ENCODE measurements at regions not wholly inside any gene's neighbourhood (a gene's known extent, or its start where the extent isn't known, plus 50 kb on each side); places are given as distances from the start of the nearest gene placed in this dataset.
"Not testable (repeated sequence)": the region's sequence is repeated elsewhere in the genome, so short reads cannot be mapped to it uniquely, and the experiment has no call there.

DNA sequence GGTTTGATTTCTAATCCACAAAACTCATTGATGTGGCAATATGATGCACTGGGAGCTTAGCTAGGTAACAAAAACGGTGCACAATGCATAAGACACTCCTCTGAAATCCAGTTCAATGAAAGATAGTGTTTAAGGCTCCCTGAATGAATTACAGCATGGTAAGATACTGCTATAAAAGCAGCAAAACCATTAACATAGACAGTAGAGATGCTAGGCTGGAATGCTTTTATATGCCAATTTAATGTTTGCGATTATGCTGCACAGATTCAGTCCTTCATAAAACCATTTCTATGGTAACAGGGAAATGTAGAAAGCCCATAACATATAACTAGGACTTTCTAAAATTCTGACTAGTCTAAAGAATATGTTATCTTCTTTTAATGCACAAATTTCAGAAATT lies 180.8 kb upstream of the NUDT12 start:
- no peak for DNase-seq (ENCODE audit: low spot score)

DNA sequence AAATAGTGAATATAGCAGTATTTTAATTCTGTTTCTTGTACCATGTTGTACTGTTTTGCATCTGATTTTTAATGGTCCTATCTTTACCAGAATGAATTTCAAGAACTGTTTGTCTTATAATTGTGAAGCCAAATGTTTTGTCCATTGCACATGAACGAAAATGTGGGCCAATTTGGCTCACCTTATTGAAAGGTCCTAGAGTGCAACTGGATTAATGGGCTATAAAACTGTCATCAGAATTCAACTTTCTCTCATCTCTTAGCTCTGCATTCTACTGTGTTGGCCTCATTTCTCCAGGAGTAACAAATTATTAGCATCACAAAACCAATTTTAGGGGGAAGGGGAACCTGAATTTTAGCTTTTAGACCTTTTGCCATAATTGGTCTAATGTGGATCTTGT lies 179.4 kb upstream of the NUDT12 start:
- DNase-seq (ENCODE audit: low spot score), result no peak

DNA sequence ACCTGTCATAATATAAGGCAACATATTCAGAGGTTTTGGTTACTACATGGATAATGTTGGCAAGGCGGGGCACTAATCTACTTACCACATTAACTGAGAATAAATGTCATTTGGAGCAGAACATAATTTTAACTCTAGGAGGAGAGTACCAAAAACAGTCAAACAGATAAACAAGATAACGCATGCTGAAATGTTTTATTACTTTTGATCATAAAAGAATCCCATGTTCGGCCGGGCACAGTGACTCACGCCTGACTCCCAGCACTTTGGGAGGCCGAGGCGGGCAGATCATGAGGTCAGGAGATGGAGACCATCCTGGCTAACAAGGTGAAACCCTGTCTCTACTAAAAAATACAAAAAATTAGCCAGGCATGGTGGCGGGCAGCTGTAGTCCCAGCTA lies 173.8 kb upstream of the NUDT12 start:
- not testable (repeated sequence) for DNase-seq (ENCODE audit: low spot score)

DNA sequence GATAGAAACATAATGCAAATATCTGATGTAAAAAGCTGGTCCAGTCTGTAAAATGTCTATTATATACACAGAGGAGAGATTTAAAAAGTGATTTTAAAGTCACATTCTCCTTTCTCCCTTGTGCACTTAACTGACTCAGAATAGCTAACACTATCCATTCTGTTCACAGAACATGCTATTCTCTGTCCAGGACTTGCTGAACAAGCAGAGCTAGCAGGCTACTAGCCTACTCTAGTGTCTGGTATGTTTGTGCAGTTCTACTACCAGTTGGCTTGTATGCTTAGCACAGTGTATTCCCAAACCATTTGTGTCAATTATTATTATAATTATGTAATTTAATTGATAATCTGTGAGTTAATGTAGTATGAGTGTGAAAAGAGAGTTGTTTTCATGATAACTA lies 161.7 kb upstream of the NUDT12 start:
- DNase-seq (ENCODE audit: low spot score), result no peak

DNA sequence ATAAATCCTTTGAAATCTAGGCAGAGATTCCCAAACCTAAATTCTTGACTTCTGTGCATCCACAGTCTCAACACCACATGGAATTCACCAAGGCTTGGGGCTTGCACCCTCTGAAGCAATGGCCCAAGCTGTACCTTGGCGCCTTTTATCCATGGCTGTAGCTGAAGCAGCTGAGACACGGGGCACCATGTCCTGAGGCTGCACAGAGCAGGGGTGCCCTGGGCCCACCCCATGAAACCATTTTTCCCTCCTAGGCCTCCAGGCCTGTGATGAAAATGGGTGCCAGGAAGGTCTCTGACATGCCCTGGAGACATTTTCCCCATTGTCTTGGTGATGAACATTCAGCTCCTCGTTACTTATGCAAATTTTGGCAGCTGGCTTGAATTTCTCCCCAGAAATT lies 158.6 kb upstream of the NUDT12 start:
- no peak for DNase-seq (ENCODE audit: low spot score)

DNA sequence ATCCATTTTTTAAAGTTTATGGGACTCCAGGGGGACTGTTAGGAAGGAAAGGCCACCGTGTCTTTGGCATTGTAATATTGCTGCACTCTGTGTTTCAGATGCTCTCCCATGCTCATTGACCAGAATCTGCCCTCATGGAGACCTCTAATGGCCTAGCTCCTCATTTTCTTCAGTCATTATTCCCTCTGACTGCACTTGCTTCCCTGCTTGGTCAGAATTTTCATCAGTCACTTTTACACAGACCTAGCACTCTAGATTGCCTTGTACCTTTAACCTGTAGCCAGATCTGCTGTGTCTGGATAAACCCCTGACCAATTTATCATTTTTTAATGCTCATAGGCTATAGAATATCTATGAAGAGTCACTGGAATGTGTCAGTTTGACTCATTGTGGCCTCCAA lies 155.5 kb upstream of the NUDT12 start:
- DNase-seq (ENCODE audit: low spot score), result no peak

DNA sequence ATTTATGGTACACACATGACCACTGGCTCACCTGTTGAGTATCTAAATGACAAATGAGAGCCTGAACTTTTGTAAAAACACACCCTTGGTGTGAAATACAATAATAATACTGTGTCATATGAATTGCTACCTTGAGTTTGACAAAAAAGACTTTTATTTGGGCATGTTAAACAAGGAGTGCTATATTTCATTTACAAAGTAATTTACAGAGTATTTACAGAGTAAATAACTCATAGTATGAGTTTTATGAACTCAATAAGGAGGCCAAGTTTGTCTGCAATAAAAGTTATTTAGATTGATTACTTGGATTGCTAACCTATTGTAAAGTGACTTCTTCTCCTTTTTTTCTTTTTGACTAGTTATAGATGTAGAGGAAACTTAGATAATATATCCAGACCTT lies 146.0 kb upstream of the NUDT12 start:
- DNase-seq (ENCODE audit: low spot score), result no peak

DNA sequence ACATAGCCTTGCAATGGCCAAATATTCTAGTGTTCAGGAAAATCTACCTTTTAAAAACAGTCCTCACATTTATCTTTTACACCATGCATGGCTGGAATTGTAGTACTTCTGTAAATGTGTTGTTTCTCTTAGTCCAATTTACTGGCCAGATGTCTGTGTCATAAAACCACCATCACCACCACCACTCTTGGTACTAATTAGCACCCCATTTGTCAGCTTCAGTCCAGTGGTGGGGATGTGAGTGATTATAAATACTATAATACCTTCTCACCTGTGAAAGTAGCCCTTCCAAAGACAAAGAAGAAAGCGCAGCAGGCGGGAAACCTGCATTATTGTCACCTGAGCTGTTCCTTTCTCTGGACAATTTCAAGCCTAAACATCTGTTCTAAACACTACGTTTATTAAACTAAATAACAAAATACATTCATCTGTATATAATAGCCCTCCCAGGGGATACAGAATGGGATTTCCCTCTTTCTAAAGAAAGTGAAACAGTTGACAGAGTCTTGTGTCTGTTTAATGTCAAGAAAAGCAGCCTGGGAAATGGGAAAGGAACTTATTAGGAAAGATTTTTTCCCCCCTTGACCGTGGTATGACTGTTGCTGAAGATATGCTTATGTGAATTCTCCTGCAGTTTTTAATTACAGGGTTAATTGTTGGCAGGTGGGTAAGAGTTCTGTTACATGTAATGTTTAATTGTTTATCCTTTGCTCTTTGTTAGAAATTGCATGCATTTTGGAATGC lies 144.5 kb upstream of the NUDT12 start:
- DNase-seq (ENCODE audit: low spot score), result no peak

DNA sequence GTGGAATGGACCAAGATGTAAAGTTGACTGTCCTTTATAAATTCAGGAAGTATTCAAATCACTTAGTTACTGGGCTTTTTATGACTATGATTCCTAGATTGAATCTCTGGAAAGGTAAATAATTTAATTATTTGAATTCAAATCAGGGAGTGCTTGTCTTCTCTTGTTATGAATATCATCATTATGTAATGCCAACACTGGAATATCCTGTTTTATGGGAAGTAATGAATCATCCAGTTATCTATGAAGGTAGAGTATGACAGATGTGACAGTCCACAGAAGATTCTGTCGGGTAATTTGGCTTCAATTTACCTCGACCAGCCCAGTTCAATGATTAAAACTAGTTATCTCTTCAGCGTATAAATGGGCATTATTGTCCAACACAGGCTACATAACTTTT lies 141.0 kb upstream of the NUDT12 start:
- no peak for DNase-seq (ENCODE audit: low spot score)

DNA sequence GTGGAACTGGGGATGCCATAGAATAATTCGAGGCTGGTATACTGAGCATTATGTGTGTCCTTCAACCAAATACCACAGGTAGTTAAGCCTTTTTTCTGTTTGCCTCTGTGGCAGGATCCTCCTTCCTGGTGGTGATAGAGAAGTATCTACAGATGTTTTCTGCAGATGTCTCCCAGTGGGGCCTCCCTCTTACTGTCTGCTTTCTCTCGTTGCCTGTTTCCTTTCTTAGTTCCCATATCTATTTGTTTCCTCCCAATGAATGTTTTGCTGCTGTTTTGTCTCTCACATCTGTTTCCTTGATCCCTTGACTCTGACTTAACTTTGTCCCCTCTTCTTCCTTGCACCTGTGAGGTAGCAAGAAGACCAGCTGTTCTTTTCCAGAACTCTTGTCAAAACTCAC lies 130.9 kb upstream of the NUDT12 start:
- no peak for DNase-seq (ENCODE audit: low spot score)

DNA sequence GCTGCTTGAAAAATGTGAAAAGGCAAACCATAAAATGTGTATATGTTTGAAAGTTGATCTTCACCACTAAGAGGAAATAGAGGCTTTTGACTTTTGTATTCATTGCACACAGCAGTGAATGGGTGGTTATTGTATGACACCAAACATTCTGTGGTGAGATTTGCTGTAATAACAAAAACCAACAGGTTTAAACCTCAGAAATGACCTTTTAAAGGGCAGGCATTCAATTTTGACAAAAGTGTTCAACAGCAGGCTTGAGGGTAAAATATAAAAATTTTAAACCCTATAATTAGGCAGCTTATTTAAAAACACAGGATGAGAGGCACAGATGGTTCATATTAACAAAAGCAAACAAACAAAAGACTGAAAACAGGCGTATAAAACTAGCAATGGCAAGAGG lies 128.1 kb upstream of the NUDT12 start:
- DNase-seq (ENCODE audit: low spot score), result no peak

DNA sequence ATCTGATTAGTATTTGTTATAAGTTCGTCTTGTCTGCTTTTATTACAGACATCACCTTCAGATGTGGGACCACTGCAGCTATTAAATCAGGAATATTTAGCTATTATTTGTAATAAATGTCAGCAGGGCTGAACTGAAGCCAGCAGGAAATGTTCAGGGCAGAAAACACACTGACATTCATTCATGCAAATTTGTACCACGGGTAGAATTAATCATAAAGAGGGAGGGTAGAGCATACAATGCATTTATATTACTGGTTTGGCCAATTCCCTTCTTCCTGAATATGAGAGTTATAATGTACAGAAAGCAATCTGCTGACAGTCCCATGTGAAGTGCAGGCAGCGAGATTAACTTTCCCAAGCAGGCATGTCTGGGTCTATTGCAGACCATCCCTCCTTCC lies 117.3 kb upstream of the NUDT12 start:
- no peak for DNase-seq (ENCODE audit: low spot score)

DNA sequence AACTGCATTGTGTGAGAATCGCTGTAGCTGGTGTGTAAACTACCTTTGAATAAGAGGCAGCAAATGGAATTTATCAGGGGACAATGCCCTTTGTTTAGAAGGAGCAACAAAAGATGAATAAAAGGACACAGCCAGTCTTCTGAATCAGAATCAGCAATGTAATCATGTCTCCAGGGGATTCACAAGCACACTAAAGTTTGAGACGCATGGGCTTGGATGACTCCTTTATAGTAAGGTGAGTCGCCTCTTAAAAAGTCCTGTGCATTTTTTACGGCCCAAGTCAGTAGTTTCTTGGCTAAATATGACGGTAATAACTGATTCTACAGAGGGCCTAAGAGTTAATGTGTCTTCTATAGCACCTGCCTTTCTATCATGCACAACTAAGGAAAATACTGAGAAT lies 113.6 kb upstream of the NUDT12 start:
- not testable (repeated sequence) for DNase-seq (ENCODE audit: low spot score)

DNA sequence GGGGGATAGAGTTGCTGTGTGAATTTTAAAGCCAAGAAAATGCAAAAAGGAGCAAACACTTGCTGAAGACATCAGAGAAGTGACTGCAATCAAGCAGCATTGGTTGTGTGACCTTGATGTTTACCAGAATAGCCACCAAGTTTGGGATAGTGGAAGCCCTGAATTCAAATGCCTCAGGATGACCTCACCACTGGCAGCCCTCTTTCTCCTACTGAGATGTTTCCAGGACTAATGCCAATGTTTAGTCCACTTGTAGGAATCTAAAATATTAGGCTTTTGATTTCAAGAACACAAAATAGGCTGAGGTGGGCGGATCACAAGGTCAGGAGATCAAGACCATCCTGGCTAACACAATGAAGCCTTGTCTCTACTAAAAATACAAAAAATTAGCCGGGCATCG lies 112.2 kb upstream of the NUDT12 start:
- DNase-seq (ENCODE audit: low spot score), result no peak

DNA sequence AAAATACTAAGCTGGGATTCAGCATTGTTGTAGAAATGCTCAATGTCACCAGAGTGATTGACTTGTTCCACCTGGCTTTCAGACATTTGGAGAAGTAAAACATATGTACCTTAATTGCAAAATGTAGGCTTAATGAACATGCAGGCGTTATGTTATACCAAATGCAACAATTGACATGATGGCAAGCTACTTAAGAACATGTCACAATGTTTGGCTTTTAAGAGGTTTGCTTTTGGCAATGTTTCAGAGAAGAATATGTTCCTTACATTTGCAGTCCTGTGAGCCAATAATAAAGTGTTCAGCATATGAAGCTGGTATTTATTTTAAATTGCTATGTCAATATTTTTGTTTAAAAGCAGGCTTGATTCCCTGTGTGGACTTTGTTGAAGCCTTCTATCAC lies 111.7 kb upstream of the NUDT12 start:
- DNase-seq (ENCODE audit: low spot score), result no peak

DNA sequence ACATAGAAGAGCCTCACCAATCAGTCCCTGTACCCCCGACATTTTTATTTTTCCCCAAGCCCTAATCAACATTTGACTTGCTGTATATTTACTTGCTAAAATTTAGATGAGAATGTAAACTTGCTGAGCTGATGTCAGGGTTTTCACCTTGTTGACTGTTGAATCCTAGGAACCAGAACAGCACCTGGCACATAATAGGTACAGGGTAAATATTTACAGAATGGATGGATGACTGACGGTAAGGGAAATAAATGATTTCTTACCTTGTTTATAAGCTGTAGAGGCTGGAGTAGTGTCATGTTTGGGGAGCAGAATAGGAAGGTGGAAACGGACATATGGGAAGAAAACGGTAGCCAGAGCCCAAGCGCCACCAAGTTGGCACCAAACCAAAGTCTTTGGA lies 107.0 kb upstream of the NUDT12 start:
- DNase-seq (ENCODE audit: low spot score), result no peak

DNA sequence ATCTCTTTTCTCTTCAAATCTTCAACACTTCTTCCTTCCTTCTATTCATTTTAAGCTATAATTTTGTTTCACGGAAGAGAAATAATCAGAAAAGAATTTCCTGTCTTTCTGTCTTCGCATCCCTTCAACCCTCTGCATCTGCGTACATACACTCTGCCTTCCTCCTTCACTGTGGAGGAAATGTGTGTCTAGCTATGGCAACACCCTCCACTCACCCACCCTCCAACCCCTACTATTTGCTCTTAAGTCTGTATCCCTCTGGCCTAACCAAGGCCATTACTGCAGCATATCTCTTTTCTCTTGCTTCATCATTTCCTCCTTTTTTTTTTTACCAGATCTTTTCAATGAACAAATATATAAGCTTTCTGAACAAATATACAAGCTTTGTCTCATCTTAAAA lies 105.7 kb upstream of the NUDT12 start:
- no peak for DNase-seq (ENCODE audit: low spot score)

DNA sequence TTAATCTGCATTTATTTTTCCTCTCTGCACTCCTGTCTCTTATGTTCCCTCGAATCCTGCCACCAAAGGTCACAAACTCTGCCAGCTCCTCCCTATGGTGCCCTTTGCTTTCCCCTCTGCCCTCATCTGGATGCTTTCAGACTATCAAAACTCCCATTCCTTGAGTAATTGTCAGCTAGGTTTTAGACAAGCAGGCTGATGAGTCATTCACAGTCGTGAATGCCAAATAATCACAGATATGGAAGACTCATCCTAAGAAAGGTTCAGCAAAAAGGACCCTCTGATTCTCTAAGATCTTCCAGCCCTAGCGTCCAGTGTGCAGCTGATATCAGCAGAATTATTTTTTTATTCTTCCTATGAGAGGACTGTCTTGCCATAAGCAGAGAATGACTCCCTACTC lies 104.5 kb upstream of the NUDT12 start:
- DNase-seq (ENCODE audit: low spot score), result no peak

DNA sequence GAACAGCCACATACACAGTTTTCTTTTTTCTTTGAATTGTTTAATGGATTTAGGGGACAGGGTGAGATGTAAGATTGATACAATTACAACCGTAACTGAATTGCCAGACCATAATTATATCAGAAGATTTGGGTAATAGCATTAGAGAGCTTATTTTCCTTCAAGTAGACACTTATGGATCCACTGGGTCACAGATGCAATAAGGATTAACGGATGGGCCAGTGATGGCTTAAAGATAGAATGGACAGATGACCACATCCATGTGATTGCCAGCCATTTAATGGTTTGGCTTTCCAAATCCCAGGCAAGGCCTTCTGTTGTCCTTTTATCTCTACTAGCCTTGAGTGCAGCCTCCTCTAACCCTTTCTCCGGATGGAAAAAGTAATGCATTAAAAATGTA lies 94.7 kb upstream of the NUDT12 start:
- no peak for DNase-seq (ENCODE audit: low spot score)

DNA sequence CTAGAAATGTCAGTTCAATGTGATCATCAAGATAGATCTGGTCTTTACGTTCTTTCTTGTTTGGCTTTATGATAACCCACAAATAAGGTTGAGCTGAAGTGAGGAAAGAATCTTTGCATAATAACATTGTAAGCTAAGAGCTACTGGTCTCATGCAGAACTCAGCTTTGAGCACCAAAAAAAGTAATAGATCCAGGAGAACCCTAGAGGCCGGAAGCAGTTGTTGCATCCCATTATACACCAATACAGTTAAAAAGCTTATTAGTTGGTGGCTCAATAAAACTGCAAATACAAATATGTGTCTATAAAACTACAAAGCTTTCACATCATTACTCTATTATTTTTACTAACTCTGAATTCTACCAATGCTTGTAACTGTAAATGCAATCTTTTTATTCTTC lies 85.5 kb upstream of the NUDT12 start:
- DNase-seq (ENCODE audit: low spot score), result no peak

DNA sequence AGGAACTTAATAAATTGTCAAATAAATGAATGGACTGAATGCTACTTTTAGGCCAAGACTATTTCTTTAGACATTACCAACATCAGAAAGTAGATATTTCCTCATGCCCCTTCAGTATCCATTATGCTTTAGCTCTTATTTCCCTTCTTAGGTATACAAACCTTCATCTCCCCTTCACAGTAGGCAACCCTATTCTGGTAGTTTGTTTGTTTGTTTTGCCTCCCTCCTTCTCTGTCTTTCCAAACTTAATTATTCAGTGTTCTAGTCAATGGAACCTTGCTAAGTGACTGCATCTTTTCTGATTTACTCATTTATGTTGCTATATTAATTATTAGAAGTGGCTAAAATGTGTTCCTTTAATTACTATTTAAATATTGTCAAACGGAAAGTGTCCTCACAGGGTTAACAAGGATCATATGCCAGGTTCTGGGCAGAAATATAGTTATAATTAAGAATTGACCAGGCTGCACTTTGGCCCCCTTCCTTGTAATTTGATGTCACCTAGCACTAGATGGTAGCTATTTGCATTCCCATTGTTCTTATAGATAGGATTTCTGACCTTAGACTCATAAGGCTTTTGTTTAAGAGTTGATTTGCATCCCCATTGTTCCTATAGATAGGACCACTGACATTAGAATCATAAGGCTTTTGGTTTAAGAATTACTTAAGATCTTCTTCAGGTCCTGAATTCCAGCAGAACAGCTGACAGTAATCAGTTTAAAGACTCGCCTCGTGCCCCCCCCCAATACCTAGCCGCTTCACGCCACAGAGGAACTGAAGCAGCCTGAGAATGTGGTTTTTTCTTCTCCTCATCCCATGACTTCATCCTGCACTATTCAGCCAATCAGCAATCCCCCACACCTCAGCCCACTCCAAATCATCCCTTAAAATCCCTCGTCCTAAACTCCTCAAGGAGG lies 84.4 kb upstream of the NUDT12 start:
- no peak for DNase-seq (ENCODE audit: low spot score)

DNA sequence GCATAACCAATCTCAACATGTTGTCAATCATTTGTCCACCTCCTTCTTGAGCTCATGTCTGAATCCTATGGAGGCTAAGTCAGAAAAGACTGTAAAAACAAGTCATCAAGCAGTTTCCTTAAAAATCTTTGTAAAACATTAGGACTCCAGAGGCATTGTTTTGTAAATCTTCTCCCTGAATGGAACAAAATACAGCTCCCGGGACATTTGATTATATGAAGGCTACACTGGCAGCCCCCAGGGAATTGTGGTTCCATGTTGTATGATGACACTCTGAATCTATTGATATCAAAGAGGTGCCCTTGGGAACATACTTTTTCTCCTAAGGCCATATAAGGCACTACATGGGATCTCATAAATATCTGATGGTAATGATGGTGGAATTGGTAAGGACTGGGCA lies 83.2 kb upstream of the NUDT12 start:
- DNase-seq (ENCODE audit: low spot score), result no peak

DNA sequence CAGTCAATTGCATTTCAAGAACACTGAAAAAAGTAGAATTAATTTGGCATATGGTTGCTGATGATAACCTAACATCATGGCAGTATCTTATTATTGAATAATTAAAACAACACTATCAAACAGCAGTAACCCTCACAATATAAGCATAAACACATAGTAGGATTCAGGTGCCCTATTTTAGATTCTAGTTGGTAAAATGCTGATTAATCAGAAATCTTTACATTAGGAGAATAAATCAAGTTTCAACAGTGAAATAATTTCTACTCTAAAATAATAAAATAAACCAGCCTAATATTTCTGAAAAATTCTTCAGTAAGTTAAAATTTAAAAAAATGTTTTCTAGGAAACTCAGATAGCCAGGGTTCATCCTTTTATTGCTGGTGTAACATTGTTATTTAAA lies 76.4 kb upstream of the NUDT12 start:
- DNase-seq (ENCODE audit: low spot score), result no peak

DNA sequence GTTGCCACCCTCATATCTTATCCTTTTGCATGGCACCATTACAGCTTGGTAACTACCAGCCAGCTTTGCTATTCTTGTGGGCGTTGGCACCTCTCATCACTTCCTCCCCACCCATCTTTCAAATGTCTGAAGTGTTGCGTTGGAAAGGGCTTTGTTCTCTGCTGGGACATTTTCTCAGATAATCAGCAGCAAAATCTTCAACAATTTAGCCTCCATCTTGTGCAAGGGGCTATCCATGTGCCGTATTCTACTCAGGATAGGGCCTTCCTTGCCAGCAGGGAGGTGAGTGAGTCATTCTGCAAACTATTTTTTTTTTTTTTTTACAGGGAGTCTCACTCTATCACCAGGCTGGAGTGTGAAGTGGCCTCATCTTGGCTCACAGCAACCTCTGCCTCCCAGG lies 62.1 kb upstream of the NUDT12 start:
- no peak for DNase-seq (ENCODE audit: low spot score)
